Thyroid gland (tissue), 4 donors: ENCODE measurements at regions not wholly inside any gene's neighbourhood (a gene's known extent, or its start where the extent isn't known, plus 50 kb on each side); places are given as distances from the start of the nearest gene placed in this dataset.

Experiments
- DNase-seq, 2 donors: peaks; one replicate each; pipeline ENCODE4 v3.0.0-alpha.2; 2019
- H3K27ac ChIP-seq, 3 donors: fragments of 200-600 bp; sonication (generic); 1 replicate in 2 of 3; 2 replicates in 1 of 3; pipeline ENCODE4 v1.5.1; 2016 to 2019; ENCODE audit warnings: mild to moderate bottlenecking in 1 of 3, moderate library complexity in 1 of 3
- H3K27me3 ChIP-seq: fragments of 200-600 bp; sonication (generic); one replicate; pipeline ENCODE4 v1.5.1; 2019
- H3K36me3 ChIP-seq, 2 donors: fragments of 200-600 bp; sonication (generic); one replicate each; pipeline ENCODE4 v1.5.1; 2016 to 2019
- H3K4me1 ChIP-seq, 2 donors: fragments of 200-600 bp; sonication (generic); one replicate each; pipeline ENCODE4 v1.5.1; 2017 to 2019
- H3K4me3 ChIP-seq, 3 donors: fragments of 200-600 bp; sonication (generic); replicated peaks in 1 of 3; 1 replicate in 2 of 3; 2 replicates in 1 of 3; pipeline ENCODE4 v1.5.1; 2016; ENCODE audit warnings: mild to moderate bottlenecking in 1 of 3
- H3K9me3 ChIP-seq: fragments of 200-600 bp; sonication (generic); one replicate; pipeline ENCODE4 v1.5.1; 2017
- POLR2A ChIP-seq, 2 donors: fragments of 450-650 bp; IDR thresholded peaks; one replicate each; pipeline ENCODE4 v1.6.1; 2017; ENCODE audit warnings: antibody characterized with exemption in 2 of 2, mild to moderate bottlenecking in 2 of 2, moderate library complexity in 1 of 2
- WGBS, 2 donors: methylation state at CpG; one replicate each; pipeline ENCODE4 v1.1.5; 2017; 5-methylcytosine and 5-hydroxymethylcytosine counted together
- intact Hi-C: fragments of 100-400 bp; cut with DNase I; formaldehyde crosslinking; loops from one replicate; pipeline ENCODE4 v1.15.1; 2023
- TF ChIP-seq, protein P1 (sequence below), 6 experiments: fragments of 200-600 bp in 3 of 6; fragments of 450-650 bp in 3 of 6; sonication (generic) in 3 of 6; IDR thresholded peaks; one replicate each; pipeline ENCODE4 v1.5.1; 2016 to 2019; ENCODE audit warnings: antibody characterized with exemption in 6 of 6, mild to moderate bottlenecking in 2 of 6, inconsistent platforms in 1 of 6, moderate library complexity in 1 of 6

DNA sequence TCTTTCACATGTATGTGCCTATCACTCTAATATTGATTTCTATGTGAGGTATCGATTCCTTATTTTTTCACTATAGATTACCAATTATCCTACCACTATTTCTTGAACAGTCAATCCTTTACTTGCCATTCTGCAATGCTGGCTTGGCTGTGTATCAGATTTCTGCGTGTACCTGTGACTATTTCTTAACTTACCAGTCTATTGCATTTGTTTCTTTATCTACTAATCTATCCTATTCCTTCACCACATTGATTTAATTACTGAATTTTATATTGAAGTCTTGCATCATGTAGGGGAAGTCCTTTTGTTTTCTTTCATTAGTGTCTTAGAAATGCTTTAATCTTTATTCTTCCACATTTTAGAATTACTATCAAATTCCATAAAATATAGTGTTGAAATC is 684.8 kb downstream of the LRRC70 start:
- DNase-seq: no peak
- Histone ChIP-seq H3K27me3 (no peaks in the 10 kb centered on the region), H3K9me3 (no peaks in the 10 kb centered on the region), H3K27ac (no peak overlapping the region), H3K4me1 (no peaks in the 10 kb centered on the region), H3K4me3 (no peak overlapping the region), H3K36me3 (no peaks in the 10 kb centered on the region)
- intact Hi-C loops: no loop called here
- 91% methylated on average over 2 of the region's 2 CpGs for whole genome bisulfite sequencing, 2 donors
- TF ChIP-seq, protein P1, sequence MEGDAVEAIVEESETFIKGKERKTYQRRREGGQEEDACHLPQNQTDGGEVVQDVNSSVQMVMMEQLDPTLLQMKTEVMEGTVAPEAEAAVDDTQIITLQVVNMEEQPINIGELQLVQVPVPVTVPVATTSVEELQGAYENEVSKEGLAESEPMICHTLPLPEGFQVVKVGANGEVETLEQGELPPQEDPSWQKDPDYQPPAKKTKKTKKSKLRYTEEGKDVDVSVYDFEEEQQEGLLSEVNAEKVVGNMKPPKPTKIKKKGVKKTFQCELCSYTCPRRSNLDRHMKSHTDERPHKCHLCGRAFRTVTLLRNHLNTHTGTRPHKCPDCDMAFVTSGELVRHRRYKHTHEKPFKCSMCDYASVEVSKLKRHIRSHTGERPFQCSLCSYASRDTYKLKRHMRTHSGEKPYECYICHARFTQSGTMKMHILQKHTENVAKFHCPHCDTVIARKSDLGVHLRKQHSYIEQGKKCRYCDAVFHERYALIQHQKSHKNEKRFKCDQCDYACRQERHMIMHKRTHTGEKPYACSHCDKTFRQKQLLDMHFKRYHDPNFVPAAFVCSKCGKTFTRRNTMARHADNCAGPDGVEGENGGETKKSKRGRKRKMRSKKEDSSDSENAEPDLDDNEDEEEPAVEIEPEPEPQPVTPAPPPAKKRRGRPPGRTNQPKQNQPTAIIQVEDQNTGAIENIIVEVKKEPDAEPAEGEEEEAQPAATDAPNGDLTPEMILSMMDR (IDR thresholded peaks at IDR 0.05): no peak
- no peak for TF ChIP-seq POLR2A (IDR thresholded peaks at IDR 0.05)

DNA sequence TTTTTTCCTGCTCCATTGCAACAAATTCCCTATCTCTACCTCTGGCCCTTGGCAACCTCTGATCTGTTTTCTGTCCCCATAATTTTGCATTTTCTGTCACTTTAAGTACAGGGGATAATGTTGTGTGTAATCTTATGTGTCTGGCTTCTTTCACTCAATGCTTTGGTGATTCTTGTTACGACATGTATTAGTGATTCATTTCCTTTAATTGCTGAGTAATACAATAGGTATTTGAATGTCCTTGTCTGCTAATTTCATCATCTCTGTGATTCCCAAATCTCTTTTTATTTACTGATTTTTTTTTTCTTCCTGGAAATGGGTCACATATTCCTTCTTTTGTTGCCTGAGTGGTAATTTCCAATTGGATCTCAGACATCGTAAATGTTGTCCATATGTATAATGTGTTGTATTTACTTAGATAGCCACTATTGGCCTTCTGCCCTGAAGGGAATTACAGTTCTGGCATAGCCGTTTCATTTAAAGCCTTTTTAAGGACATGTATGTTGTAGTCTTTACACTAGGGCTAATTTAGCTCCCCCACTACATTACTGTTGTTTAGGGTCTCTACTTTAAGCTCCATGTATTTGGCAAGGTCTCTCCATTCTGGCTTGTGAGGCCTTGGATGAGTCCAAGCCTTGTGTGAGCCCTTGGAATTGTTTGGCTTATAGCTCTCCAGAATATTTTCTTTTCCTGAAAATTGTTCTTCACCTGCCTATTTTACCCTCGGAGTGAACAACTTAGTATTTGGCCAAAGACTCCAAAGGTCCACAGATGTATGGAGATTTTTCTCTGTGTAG is 683.8 kb downstream of the LRRC70 start:
- Histone ChIP-seq H3K9me3 (no peaks in the 10 kb centered on the region), H3K4me3 (no peak overlapping the region), H3K4me1 (no peaks in the 10 kb centered on the region), H3K27me3 (no peaks in the 10 kb centered on the region), H3K36me3 (no peaks in the 10 kb centered on the region), H3K27ac (no peak overlapping the region)
- intact Hi-C loops: no loop called here
- WGBS, 2 donors: 62 to 66% methylated on average over 4 of the region's 4 CpGs
- TF ChIP-seq, protein P1 (IDR thresholded peaks at IDR 0.05): no peak
- no peak for TF ChIP-seq POLR2A (IDR thresholded peaks at IDR 0.05)
- no peak for DNase-seq

DNA sequence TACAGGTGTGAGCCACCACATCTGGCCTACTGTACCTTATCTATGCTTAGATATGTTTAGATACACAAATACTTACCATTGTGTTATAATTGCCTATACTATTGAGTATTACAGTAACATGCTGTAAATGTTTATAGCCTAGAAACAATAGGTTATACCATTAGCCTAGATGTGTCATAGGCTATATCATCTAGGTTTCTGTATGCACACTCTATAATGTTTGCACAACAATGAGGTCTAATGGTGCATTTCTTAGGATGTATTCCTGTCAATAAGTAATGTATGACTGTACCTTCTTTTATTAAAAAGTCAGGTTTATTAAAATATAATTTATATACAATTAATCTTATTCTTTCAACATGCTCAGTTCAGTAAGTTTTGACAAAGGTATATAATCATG is 683.1 kb downstream of the LRRC70 start:
- no peaks in the 10 kb centered on the region for H3K36me3 ChIP-seq
- no peak overlapping the region for H3K4me3 ChIP-seq
- intact Hi-C loops: no loop called here
- H3K27me3 ChIP-seq: no peaks in the 10 kb centered on the region
- H3K9me3 ChIP-seq: no peaks in the 10 kb centered on the region
- H3K4me1 ChIP-seq: no peaks in the 10 kb centered on the region
- no peak for DNase-seq
- no peak overlapping the region for H3K27ac ChIP-seq
- TF ChIP-seq POLR2A (IDR thresholded peaks at IDR 0.05): no peak
- TF ChIP-seq, protein P1 (IDR thresholded peaks at IDR 0.05): no peak

DNA sequence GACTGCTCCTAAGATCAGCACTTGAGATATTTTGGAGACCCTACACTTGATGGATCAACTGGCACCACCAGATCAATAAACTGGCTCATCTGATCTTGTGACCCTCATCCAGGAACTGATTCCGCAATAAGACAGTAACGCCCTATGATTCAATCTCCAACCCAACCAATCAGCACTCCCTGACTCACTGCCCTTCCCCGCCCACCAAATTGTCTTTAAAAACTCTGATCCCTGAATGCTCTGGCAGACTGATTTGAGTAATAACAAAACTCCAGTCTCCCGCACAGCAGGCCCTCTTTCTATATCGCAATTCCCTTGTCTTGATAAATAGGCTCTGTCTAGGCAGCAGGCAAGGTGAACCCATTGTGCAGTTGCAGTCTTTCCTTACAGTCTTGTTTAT is 677.0 kb downstream of the LRRC70 start:
- H3K27me3 ChIP-seq: no peaks in the 10 kb centered on the region
- DNase-seq: no peak
- no peak for TF ChIP-seq POLR2A (IDR thresholded peaks at IDR 0.05)
- TF ChIP-seq, protein P1 (IDR thresholded peaks at IDR 0.05): no peak
- no peaks in the 10 kb centered on the region for H3K9me3 ChIP-seq
- WGBS, 2 donors: 83 to 91% methylated on average over 5 of the region's 5 CpGs
- no peaks in the 10 kb centered on the region for H3K4me1 ChIP-seq
- no peak overlapping the region for H3K27ac ChIP-seq
- no peaks in the 10 kb centered on the region for H3K36me3 ChIP-seq
- intact Hi-C loops: no loop called here
- H3K4me3 ChIP-seq: no peak overlapping the region

DNA sequence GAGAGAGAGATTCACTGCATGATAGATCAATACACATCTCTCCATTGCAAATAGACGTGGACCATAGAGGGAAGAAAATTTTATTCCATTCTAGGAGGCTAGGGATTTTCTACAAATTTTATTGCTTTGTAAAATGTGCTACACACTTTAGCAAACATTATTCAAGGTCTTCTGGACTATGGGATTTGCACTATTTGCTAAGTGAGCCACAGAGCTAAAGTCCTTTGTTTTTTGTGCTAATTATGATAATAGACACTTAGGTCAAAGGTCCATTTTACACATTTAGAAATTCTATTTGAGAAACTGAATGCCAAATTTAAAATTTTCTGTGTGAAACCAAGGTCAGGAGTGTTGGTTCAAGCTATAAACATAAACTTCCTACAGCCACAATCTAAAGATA is 672.3 kb downstream of the LRRC70 start:
- no peak for DNase-seq
- no peak overlapping the region for H3K4me3 ChIP-seq
- TF ChIP-seq, protein P1 (IDR thresholded peaks at IDR 0.05): no peak
- no peak for TF ChIP-seq POLR2A (IDR thresholded peaks at IDR 0.05)
- WGBS, 2 donors: 67 to 83% methylated on average over 1 of the region's 1 CpG
- no peaks in the 10 kb centered on the region for H3K27me3 ChIP-seq
- no peaks in the 10 kb centered on the region for H3K36me3 ChIP-seq
- intact Hi-C loops: no loop called here
- no peaks in the 10 kb centered on the region for H3K4me1 ChIP-seq
- no peak overlapping the region for H3K27ac ChIP-seq
- H3K9me3 ChIP-seq: no peaks in the 10 kb centered on the region
